CD14-positive monocyte (primary cell): ENCODE measurements at regions not wholly inside any gene's neighbourhood (a gene's known extent, or its start where the extent isn't known, plus 50 kb on each side); places are given as distances from the start of the nearest gene placed in this dataset.

ENCODE experiments used
- DNase-seq, 3 donors: peaks; one replicate each; pipeline ENCODE4 v3.0.0-alpha.2; 2011 to 2022
- H2AFZ ChIP-seq: 2 replicates; pipeline ENCODE4 v1.6.0; 2012; ENCODE audit warnings: mild to moderate bottlenecking, low read depth, low read length, inconsistent platforms; ENCODE audit not compliant: insufficient read depth, poor library complexity, severe bottlenecking
- H3K27ac ChIP-seq, 2 donors: 1 replicate in 1 of 2; 2 replicates in 1 of 2; pipeline ENCODE4 v1.5.1; 2012 to 2013; ENCODE audit warnings: low read length in 2 of 2, control low read depth in 1 of 2, inconsistent platforms in 1 of 2, low read depth in 1 of 2, mild to moderate bottlenecking in 1 of 2
- H3K27me3 ChIP-seq, 2 donors: one replicate each; pipeline versions ENCODE4 v1.6.0 to v1.6.1; 2011 to 2013; ENCODE audit warnings: low read length in 2 of 2; ENCODE audit not compliant: control insufficient read depth in 2 of 2, insufficient read depth in 2 of 2
- H3K36me3 ChIP-seq, 2 donors: replicated peaks in 1 of 2; 1 replicate in 1 of 2; 2 replicates in 1 of 2; pipeline versions ENCODE4 v1.5.1 to v1.6.1; 2012 to 2013; ENCODE audit warnings: low read length in 2 of 2, control low read depth in 1 of 2, inconsistent platforms in 1 of 2, mild to moderate bottlenecking in 1 of 2; ENCODE audit not compliant: insufficient read depth in 2 of 2, control insufficient read depth in 1 of 2
- H3K4me1 ChIP-seq, 2 donors: 1 replicate in 1 of 2; 2 replicates in 1 of 2; pipeline versions ENCODE4 v1.5.1 to v1.6.1; 2012 to 2013; ENCODE audit warnings: low read length in 2 of 2, control low read depth in 1 of 2, inconsistent platforms in 1 of 2, mild to moderate bottlenecking in 1 of 2, moderate library complexity in 1 of 2; ENCODE audit not compliant: insufficient read depth in 2 of 2, control insufficient read depth in 1 of 2
- H3K4me2 ChIP-seq: replicated peaks from 2 replicates; pipeline ENCODE3; 2012; ENCODE audit warnings: low read length, moderate library complexity, mild to moderate bottlenecking; ENCODE audit not compliant: poor library complexity, severe bottlenecking; ENCODE audit errors: extremely low read depth
- H3K4me3 ChIP-seq, 3 experiments: fragments of 200-600 bp in 1 of 3; sonication (generic) in 1 of 3; replicated peaks in 1 of 3; 1 replicate in 2 of 3; 2 replicates in 1 of 3; pipeline ENCODE4 v1.5.1; 2011 to 2013; ENCODE audit warnings: low read length in 3 of 3, mild to moderate bottlenecking in 3 of 3, control low read depth in 2 of 3, low read depth in 2 of 3, inconsistent platforms in 1 of 3, moderate library complexity in 1 of 3
- H3K79me2 ChIP-seq: 2 replicates; pipeline ENCODE4 v1.6.0; 2012; ENCODE audit warnings: mild to moderate bottlenecking, control low read depth, inconsistent platforms, low read length, moderate library complexity; ENCODE audit not compliant: insufficient read depth
- H3K9ac ChIP-seq: 2 replicates; pipeline ENCODE4 v1.6.0; 2017; ENCODE audit warnings: low read length, mild to moderate bottlenecking; ENCODE audit not compliant: insufficient read depth, poor library complexity, severe bottlenecking
- H3K9me3 ChIP-seq, 2 donors: replicated peaks in 1 of 2; 1 replicate in 1 of 2; 2 replicates in 1 of 2; pipeline versions ENCODE4 v1.5.1 to v1.6.1; 2012 to 2013; ENCODE audit warnings: low read length in 2 of 2, control low read depth in 1 of 2; ENCODE audit not compliant: control insufficient read depth in 1 of 2, insufficient read depth in 1 of 2
- H4K20me1 ChIP-seq: 2 replicates; pipeline ENCODE4 v1.6.0; 2012; ENCODE audit warnings: mild to moderate bottlenecking, low read length, control low read depth, moderate library complexity; ENCODE audit not compliant: insufficient read depth
- H3K27ac Mint-ChIP-seq, 7 donors: one replicate each; pipeline ENCODE4 v1.8.0; 2020; ENCODE audit warnings: mild to moderate bottlenecking in 7 of 7, mixed read lengths in 7 of 7, moderate library complexity in 6 of 7, inconsistent platforms in 2 of 7
- H3K27me3 Mint-ChIP-seq, 3 donors: one replicate each; pipeline ENCODE4 v1.8.0; 2021 to 2022; ENCODE audit warnings: low read depth in 3 of 3, mild to moderate bottlenecking in 3 of 3, mixed read lengths in 3 of 3, moderate library complexity in 3 of 3, inconsistent platforms in 1 of 3
- H3K36me3 Mint-ChIP-seq, 2 donors: one replicate each; pipeline ENCODE4 v1.8.0; 2020; ENCODE audit warnings: mixed read lengths in 2 of 2, inconsistent platforms in 1 of 2, mild to moderate bottlenecking in 1 of 2
- H3K4me1 Mint-ChIP-seq: one replicate; pipeline ENCODE4 v1.8.0; 2020; ENCODE audit warnings: mild to moderate bottlenecking, mixed read lengths
- H3K4me3 Mint-ChIP-seq, 2 donors: one replicate each; pipeline ENCODE4 v1.8.0; 2020; ENCODE audit warnings: mild to moderate bottlenecking in 2 of 2, mixed read lengths in 2 of 2, moderate library complexity in 1 of 2
- H3K9me3 Mint-ChIP-seq, 7 donors: one replicate each; pipeline ENCODE4 v1.8.0; 2020 to 2022; ENCODE audit warnings: mixed read lengths in 7 of 7, mild to moderate bottlenecking in 6 of 7, moderate library complexity in 6 of 7, inconsistent platforms in 2 of 7
- CTCF ChIP-seq: fragments of 200-600 bp; IDR thresholded peaks from one replicate; pipeline ENCODE4 v1.8.0; 2022; ENCODE audit warnings: antibody characterized with exemption, mild to moderate bottlenecking
- WGBS: methylation state at CpG from one replicate; pipeline ENCODE4 v1.1.5; 2013; ENCODE audit warnings: missing lambda C conversion rate; ENCODE audit not compliant: insufficient coverage; 5-methylcytosine and 5-hydroxymethylcytosine counted together
- intact Hi-C, 2 donors: fragments of 100-400 bp; cut with micrococcal nuclease; formaldehyde crosslinking; loops; one replicate each; pipeline versions ENCODE4 v1.15.0 to v1.15.1; 2023

GRCh38 chr2:198905881-198906612 is 551.7 kb downstream of the SATB2 start:
- no peaks in the 10 kb centered on the region for H3K27me3 Mint-ChIP-seq
- no peak overlapping the region for H3K9ac ChIP-seq
- H3K4me3 Mint-ChIP-seq: no peak overlapping the region
- no CpG with 5 or more reads among the region's 7 CpGs for WGBS
- no peaks in the 10 kb centered on the region for H3K36me3 Mint-ChIP-seq
- TF ChIP-seq CTCF: no peak
- no peaks in the 10 kb centered on the region for H3K4me1 Mint-ChIP-seq
- H3K79me2 ChIP-seq: no peaks in the 10 kb centered on the region
- DNase-seq: no peak
- no peak overlapping the region for H3K27ac ChIP-seq
- H3K4me1 ChIP-seq: no peaks in the 10 kb centered on the region
- no peak overlapping the region for H3K4me2 ChIP-seq
- H3K27me3 ChIP-seq: no peaks in the 10 kb centered on the region
- H2AFZ ChIP-seq: no peak overlapping the region
- no peak overlapping the region for H3K27ac Mint-ChIP-seq
- no peak overlapping the region for H3K4me3 ChIP-seq
- no peaks in the 10 kb centered on the region for H4K20me1 ChIP-seq
- intact Hi-C loops: no loop called here
- no peaks in the 10 kb centered on the region for H3K9me3 Mint-ChIP-seq
- no peaks in the 10 kb centered on the region for H3K9me3 ChIP-seq
- no peaks in the 10 kb centered on the region for H3K36me3 ChIP-seq

- H3K4me3 ChIP-seq: no peak overlapping the region
- Mint-ChIP-seq H3K9me3 (peaks cover 0 to 4% (median 0%) of the 10 kb centered on the region in 7 donors), H3K36me3 (no peaks in the 10 kb centered on the region), H3K4me1 (no peaks in the 10 kb centered on the region), H3K4me3 (no peak overlapping the region), H3K27ac (no peak overlapping the region), H3K27me3 (peaks cover 0 to 1% (median 0%) of the 10 kb centered on the region in 3 donors)
- H3K4me1 ChIP-seq: no peaks in the 10 kb centered on the region
- H3K27me3 ChIP-seq: no peaks in the 10 kb centered on the region
- no peak for DNase-seq
- H3K4me2 ChIP-seq: no peak overlapping the region
- H3K36me3 ChIP-seq: no peaks in the 10 kb centered on the region
- no peaks in the 10 kb centered on the region for H3K79me2 ChIP-seq
- no peak overlapping the region for H2AFZ ChIP-seq
- no peak overlapping the region for H3K9ac ChIP-seq
- TF ChIP-seq CTCF: no peak
- no peak overlapping the region for H3K27ac ChIP-seq
- intact Hi-C loops: no loop called here
- no peaks in the 10 kb centered on the region for H3K9me3 ChIP-seq
- H4K20me1 ChIP-seq: no peaks in the 10 kb centered on the region
These were observed 555.8 kb downstream of the SATB2 start for GRCh38 chr2:198901894-198902293.
